NCI-H1930 (cell line): ENCODE measurements at regions not wholly inside any gene's neighbourhood (a gene's known extent, or its start where the extent isn't known, plus 50 kb on each side); places are given as distances from the start of the nearest gene placed in this dataset.

ENCODE experiments used
- DNase-seq, 2 experiments: peaks; one replicate each; lab custom pipeline; 2025; lab: John Stamatoyannopoulos, UW

- no peak for DNase-seq
Measured at GRCh38 chr18:46378126-46378863, 274.1 kb downstream of the HAUS1 start.

- DNase-seq = no peak
Measured at GRCh38 chr18:46378864-46379207, 274.7 kb downstream of the HAUS1 start.

GRCh38 chr18:46379323-46379950, 275.3 kb downstream of the HAUS1 start:
- no peak for DNase-seq

GRCh38 chr18:46385124-46385523, 271.9 kb downstream of the LOXHD1 start:
- no peak for DNase-seq

- no peak for DNase-seq
Measured at GRCh38 chr18:46386788-46387187, 270.2 kb downstream of the LOXHD1 start.

GRCh38 chr18:46387441-46388131, 269.4 kb downstream of the LOXHD1 start:
- DNase-seq = no peak

GRCh38 chr18:46388286-46388685, 268.7 kb downstream of the LOXHD1 start:
- no peak for DNase-seq

- DNase-seq = no peak
Measured at GRCh38 chr18:46392576-46392975, 264.4 kb downstream of the LOXHD1 start.

- no peak for DNase-seq
Measured at GRCh38 chr18:46393230-46393629, 263.8 kb downstream of the LOXHD1 start.

GRCh38 chr18:46393961-46394360, 263.1 kb downstream of the LOXHD1 start:
- DNase-seq = no peak

- no peak for DNase-seq
Measured at GRCh38 chr18:46395795-46396194, 261.2 kb downstream of the LOXHD1 start.

- DNase-seq = no peak
Measured at GRCh38 chr18:46397174-46397573, 259.8 kb downstream of the LOXHD1 start.

- no peak for DNase-seq
Measured at GRCh38 chr18:46398005-46398404, 259.0 kb downstream of the LOXHD1 start.

- DNase-seq = no peak
Measured at GRCh38 chr18:46398625-46399024, 258.4 kb downstream of the LOXHD1 start.

- DNase-seq = no peak
Measured at GRCh38 chr18:46399303-46399702, 257.7 kb downstream of the LOXHD1 start.

GRCh38 chr18:46400449-46400848, 256.6 kb downstream of the LOXHD1 start:
- DNase-seq = no peak

- DNase-seq = no peak
Measured at GRCh38 chr18:46401486-46402070, 255.4 kb downstream of the LOXHD1 start.

GRCh38 chr18:46402396-46402795, 254.6 kb downstream of the LOXHD1 start:
- DNase-seq = no peak

- DNase-seq = no peak
Measured at GRCh38 chr18:46402945-46403344, 254.1 kb downstream of the LOXHD1 start.

GRCh38 chr18:46405832-46406538, 251.0 kb downstream of the LOXHD1 start:
- no peak for DNase-seq

- DNase-seq = no peak
Measured at GRCh38 chr18:46406539-46406932, 250.5 kb downstream of the LOXHD1 start.

- DNase-seq = no peak
Measured at GRCh38 chr18:46407486-46408166, 249.4 kb downstream of the LOXHD1 start.
